Urinary bladder (tissue), 3 donors: ENCODE measurements at regions not wholly inside any gene's neighbourhood (a gene's known extent, or its start where the extent isn't known, plus 50 kb on each side); places are given as distances from the start of the nearest gene placed in this dataset.

Source experiments
- DNase-seq: peaks from one replicate; pipeline ENCODE4 v3.0.0-alpha.2; 2015; ENCODE audit errors: extremely low spot score
- H3K27ac ChIP-seq: one replicate; pipeline ENCODE4 v1.5.1; 2013; ENCODE audit warnings: low read depth, mild to moderate bottlenecking, moderate library complexity
- H3K36me3 ChIP-seq: one replicate; pipeline ENCODE4 v1.6.1; 2013; ENCODE audit warnings: mild to moderate bottlenecking, moderate library complexity; ENCODE audit not compliant: insufficient read depth
- H3K4me1 ChIP-seq: one replicate; pipeline ENCODE4 v1.6.1; 2013; ENCODE audit warnings: mild to moderate bottlenecking, moderate library complexity; ENCODE audit not compliant: insufficient read depth
- H3K4me3 ChIP-seq: one replicate; pipeline ENCODE4 v1.5.1; 2013; ENCODE audit warnings: low read depth, low read length
- WGBS: extraction: QIAGEN DNeasy Blood & Tissue Kit; methylation state at CpG from one replicate; pipeline ENCODE4 v1.1.7; 2013; 5-methylcytosine and 5-hydroxymethylcytosine counted together
- donor health status: healthy with polysubstance abuse.
- donor health status: healthy.

- Histone ChIP-seq H3K27ac (no peak overlapping the region), H3K4me3 (no peak overlapping the region), H3K36me3 (no peaks in the 10 kb centered on the region), H3K4me1 (no peaks in the 10 kb centered on the region)
- no peak for DNase-seq
- WGBS: 89% methylated on average over 5 of the region's 5 CpGs
Measured at GRCh38 chr1:229950020-229950419, 117.0 kb upstream of the GALNT2 start.

- Histone ChIP-seq H3K36me3 (no peaks in the 10 kb centered on the region), H3K27ac (no peak overlapping the region), H3K4me1 (no peaks in the 10 kb centered on the region), H3K4me3 (no peak overlapping the region)
- WGBS: 59% methylated on average over 1 of the region's 1 CpG
- DNase-seq: no peak
Measured at GRCh38 chr1:229950908-229951307, 116.1 kb upstream of the GALNT2 start.

DNA sequence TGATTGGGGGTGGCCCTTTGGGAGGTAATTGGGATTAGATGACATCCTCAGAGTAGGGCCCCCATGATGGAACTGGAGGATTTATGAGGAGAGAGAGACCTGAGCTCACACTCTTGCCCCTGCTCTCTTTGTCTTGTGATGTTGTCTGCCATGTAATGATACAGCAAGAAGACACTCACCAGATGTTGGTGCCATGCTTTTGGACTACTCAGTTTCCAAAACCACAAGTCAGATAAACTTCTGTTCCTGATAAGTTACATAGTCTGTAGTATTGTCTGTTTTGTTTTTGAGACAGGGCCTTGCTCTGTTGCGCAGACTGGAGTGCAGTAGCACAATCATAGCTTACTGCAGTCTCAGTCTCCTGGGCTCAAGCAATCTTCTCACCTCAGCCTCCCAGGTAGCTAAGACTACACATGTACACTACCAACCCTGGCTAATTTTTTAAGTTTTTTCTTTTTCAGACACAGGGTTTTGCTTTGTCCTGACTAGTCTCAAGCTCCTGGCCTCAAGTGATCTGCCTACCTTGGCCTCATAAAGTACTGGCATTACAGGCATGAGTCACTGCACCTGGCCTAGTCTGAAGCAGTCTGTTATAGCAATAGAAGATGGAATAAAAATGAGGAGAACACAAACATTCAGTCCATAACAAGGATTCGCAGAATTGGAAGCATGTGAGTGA lies 115.0 kb upstream of the GALNT2 start:
- no peak overlapping the region for H3K27ac ChIP-seq
- H3K4me1 ChIP-seq: no peaks in the 10 kb centered on the region
- no peaks in the 10 kb centered on the region for H3K36me3 ChIP-seq
- 89% methylated on average over 2 of the region's 2 CpGs for WGBS
- no peak overlapping the region for H3K4me3 ChIP-seq
- DNase-seq: no peak

- no peak overlapping the region for H3K27ac ChIP-seq
- WGBS: 73% methylated on average over 4 of the region's 4 CpGs
- H3K4me3 ChIP-seq: no peak overlapping the region
- H3K4me1 ChIP-seq: no peaks in the 10 kb centered on the region
- no peaks in the 10 kb centered on the region for H3K36me3 ChIP-seq
- DNase-seq: no peak
Measured at GRCh38 chr1:229952670-229953520, 114.1 kb upstream of the GALNT2 start.

DNA sequence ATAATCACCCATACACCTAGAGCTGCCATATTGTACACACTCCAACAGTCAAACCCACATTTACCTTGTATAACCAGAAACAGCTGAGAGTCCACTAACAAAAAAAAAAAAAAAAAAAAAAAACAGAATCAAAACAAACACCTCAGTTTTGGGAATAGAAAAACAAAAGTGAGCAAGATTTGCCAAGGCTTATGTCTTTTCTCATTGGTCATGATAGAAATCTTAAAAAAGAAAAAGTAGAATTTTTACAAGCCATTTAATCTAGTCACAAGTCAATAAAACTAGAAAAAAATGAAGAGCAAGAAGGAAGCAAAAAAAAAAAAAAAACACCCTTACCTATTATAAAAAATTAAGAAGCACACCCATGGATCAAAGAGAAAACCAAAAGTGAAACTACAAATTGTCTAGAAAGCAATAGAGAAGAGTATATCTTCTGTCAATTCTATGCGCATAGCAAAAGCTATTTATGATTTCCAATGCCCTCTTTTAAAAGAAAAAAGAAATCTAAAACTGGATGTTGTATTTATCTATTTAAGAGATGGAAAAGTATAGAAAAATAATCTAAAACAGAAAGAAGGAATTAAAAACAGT lies 113.2 kb upstream of the GALNT2 start:
- no peaks in the 10 kb centered on the region for H3K36me3 ChIP-seq
- no peak overlapping the region for H3K4me3 ChIP-seq
- DNase-seq: no peak
- no peak overlapping the region for H3K27ac ChIP-seq
- WGBS: 91% methylated on average over 1 of the region's 1 CpG
- H3K4me1 ChIP-seq: no peaks in the 10 kb centered on the region

GRCh38 chr1:229964281-229964680 lies 102.8 kb upstream of the GALNT2 start:
- WGBS: 90% methylated on average over 2 of the region's 2 CpGs
- H3K27ac ChIP-seq: no peak overlapping the region
- no peak overlapping the region for H3K4me3 ChIP-seq
- no peak for DNase-seq
- no peaks in the 10 kb centered on the region for H3K36me3 ChIP-seq
- H3K4me1 ChIP-seq: no peaks in the 10 kb centered on the region

DNA sequence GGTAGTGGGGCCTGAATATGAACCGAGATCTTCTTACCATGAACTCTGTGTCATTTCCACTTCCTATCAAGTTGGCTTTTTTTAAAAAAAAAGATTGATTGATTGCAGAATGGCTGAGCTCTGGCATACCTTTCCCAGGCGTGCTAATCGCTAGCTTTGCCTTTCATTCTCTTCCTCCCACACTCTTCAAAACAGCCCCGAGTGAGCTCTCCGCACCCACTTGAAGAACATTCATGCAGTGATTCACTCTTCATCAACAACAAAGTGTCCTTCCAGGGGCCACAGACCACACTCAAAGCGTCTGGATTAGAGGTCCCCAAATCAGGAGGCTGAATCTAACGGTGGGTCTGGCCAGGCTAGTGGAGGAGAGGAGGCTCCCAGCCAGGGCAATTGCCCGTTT lies 96.3 kb upstream of the GALNT2 start:
- WGBS: 69% methylated on average over 8 of the region's 8 CpGs
- no peak for DNase-seq
- Histone ChIP-seq H3K36me3 (no peaks in the 10 kb centered on the region), H3K4me3 (no peak overlapping the region), H3K4me1 (no peaks in the 10 kb centered on the region), H3K27ac (no peak overlapping the region)

DNA sequence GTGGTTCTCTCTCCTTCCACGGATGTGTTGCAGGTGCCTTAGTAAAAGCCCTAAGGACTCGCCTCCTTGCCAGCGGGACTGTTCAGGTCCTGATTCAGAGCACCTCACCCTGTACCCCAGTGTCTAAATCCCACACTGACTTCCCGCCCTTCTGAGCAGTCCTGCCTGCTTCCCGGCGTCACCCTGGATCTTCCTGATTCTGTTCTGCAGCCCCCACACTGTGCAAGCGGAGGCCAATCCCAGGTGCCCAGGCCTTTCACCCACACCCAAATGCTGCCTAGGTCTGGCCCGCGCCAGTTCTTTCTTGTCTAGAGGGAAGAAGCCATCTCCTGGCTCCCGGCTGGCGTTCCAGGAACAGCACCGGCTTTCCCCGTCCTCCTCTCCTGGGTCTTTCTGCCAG lies 95.9 kb upstream of the GALNT2 start:
- Histone ChIP-seq H3K27ac (no peak overlapping the region), H3K4me3 (no peak overlapping the region), H3K36me3 (no peaks in the 10 kb centered on the region), H3K4me1 (no peaks in the 10 kb centered on the region)
- WGBS: 85% methylated on average over 13 of the region's 13 CpGs
- DNase-seq: no peak

GRCh38 chr1:229972600-229973296 lies 94.3 kb upstream of the GALNT2 start:
- no peak for DNase-seq
- 84% methylated on average over 9 of the region's 9 CpGs for WGBS
- H3K27ac ChIP-seq: no peak overlapping the region

GRCh38 chr1:229973297-229973612 lies 93.8 kb upstream of the GALNT2 start:
- Histone ChIP-seq H3K27ac (no peak overlapping the region), H3K4me3 (no peak overlapping the region), H3K4me1 (no peaks in the 10 kb centered on the region), H3K36me3 (no peaks in the 10 kb centered on the region)
- WGBS: 71% methylated on average over 4 of the region's 4 CpGs
- DNase-seq: no peak

More at GRCh38 chr1:229972600-229973296, 94.3 kb upstream of the GALNT2 start:
- Histone ChIP-seq H3K36me3 (no peaks in the 10 kb centered on the region), H3K4me3 (no peak overlapping the region), H3K4me1 (no peaks in the 10 kb centered on the region)

DNA sequence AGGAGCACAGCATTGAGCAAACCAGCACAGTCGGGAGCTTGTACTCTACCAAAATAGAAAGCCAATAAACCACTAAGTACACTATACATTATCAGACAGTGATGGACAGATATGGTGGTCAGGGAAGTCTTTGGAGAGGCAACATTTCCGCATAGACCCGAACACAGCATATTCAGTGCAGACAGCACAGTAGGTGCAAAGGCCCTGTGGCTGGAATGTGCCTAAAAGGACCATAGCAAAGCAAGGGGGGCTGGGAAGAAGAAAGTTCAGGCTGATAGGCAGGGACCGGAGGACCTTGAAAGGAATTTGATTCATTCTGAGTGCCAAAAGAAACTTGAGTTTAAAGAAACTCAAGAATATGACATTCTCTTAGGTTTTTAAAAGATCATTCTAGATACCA lies 92.0 kb upstream of the GALNT2 start:
- H3K27ac ChIP-seq: no peak overlapping the region
- H3K4me3 ChIP-seq: no peak overlapping the region
- H3K36me3 ChIP-seq: no peaks in the 10 kb centered on the region
- WGBS: 89% methylated on average over 4 of the region's 4 CpGs
- no peak for DNase-seq
- no peaks in the 10 kb centered on the region for H3K4me1 ChIP-seq

GRCh38 chr1:229980009-229980408 lies 87.0 kb upstream of the GALNT2 start:
- WGBS: 51% methylated on average over 2 of the region's 2 CpGs
- Histone ChIP-seq H3K27ac (no peak overlapping the region), H3K4me1 (no peaks in the 10 kb centered on the region), H3K36me3 (no peaks in the 10 kb centered on the region), H3K4me3 (no peak overlapping the region)
- no peak for DNase-seq

GRCh38 chr1:229981736-229982135 lies 85.3 kb upstream of the GALNT2 start:
- WGBS: 88% methylated on average over 3 of the region's 3 CpGs
- Histone ChIP-seq H3K4me1 (no peaks in the 10 kb centered on the region), H3K36me3 (no peaks in the 10 kb centered on the region), H3K27ac (no peak overlapping the region), H3K4me3 (no peak overlapping the region)
- DNase-seq: no peak
